ENCODE measurements at regions not wholly inside any gene's neighbourhood (a gene's known extent, or its start where the extent isn't known, plus 50 kb on each side); places are given as distances from the start of the nearest gene placed in this dataset.

DNA sequence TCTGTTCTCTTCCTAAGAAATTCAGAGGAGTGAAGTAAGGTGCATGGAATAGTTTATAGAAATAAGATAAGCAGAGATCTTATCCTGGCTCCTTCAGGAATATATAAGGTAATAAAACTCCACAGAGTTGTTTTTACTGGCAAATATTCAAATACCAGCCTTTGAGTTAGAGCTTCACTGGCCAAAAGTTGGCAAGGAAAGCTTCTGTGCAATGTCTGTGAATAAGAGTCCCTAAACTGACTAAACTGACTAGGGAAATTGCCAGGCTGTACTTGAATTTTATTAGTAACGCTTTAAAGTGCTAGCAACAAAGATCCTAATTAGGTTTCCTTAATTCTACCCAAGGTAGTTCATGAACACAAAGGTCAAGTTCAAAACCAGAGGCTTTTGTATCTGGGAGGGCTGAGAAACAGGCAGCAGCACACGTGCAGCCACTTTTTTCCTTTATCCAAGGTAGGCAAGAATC, 131.1 kb upstream of the MPDZ start:
- TF ChIP-seq, protein P1, sequence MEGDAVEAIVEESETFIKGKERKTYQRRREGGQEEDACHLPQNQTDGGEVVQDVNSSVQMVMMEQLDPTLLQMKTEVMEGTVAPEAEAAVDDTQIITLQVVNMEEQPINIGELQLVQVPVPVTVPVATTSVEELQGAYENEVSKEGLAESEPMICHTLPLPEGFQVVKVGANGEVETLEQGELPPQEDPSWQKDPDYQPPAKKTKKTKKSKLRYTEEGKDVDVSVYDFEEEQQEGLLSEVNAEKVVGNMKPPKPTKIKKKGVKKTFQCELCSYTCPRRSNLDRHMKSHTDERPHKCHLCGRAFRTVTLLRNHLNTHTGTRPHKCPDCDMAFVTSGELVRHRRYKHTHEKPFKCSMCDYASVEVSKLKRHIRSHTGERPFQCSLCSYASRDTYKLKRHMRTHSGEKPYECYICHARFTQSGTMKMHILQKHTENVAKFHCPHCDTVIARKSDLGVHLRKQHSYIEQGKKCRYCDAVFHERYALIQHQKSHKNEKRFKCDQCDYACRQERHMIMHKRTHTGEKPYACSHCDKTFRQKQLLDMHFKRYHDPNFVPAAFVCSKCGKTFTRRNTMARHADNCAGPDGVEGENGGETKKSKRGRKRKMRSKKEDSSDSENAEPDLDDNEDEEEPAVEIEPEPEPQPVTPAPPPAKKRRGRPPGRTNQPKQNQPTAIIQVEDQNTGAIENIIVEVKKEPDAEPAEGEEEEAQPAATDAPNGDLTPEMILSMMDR (IDR thresholded peaks at IDR 0.05; ENCODE audit: low read depth, low read length), result no peak
- TF ChIP-seq EZH2phosphoT487 (IDR thresholded peaks at IDR 0.05; ENCODE audit: low read depth), result no peak

Data from OCI-LY3 (cell line).